ENCODE measurements at regions not wholly inside any gene's neighbourhood (a gene's known extent, or its start where the extent isn't known, plus 50 kb on each side); places are given as distances from the start of the nearest gene placed in this dataset.

- Histone ChIP-seq H2BK15ac (ENCODE audit: low read depth, low read length) (no peak overlapping the region), H3K4me1 (ENCODE audit: control insufficient read depth, insufficient read depth, low read length) (no peaks in the 10 kb centered on the region), H3K56ac (ENCODE audit: extremely low read depth, insufficient read depth, low read length) (no peak overlapping the region), H3K9me1 (ENCODE audit: insufficient read depth, low read length) (no peaks in the 10 kb centered on the region), H2AK5ac (ENCODE audit: low read depth, low read length) (no peak overlapping the region), H3K18ac (ENCODE audit: low read depth, low read length) (no peak overlapping the region), H3K4ac (ENCODE audit: low read depth, low read length) (no peak overlapping the region), H4K5ac (ENCODE audit: low read depth, low read length) (no peak overlapping the region), H3K27me3 (ENCODE audit: control insufficient read depth, insufficient read depth, low read length) (no peaks in the 10 kb centered on the region), H2BK120ac (ENCODE audit: low read depth, low read length) (no peak overlapping the region), H3K79me1 (ENCODE audit: low read depth in 1 of 2, low read length in 2 of 2) (no peaks in the 10 kb centered on the region), H3K9me3 (ENCODE audit: control insufficient read depth, insufficient read depth, low read length) (no peaks in the 10 kb centered on the region), H3K36me3 (ENCODE audit: control insufficient read depth, insufficient read depth, low read length) (no peaks in the 10 kb centered on the region), H3K23ac (ENCODE audit: low read depth, low read length) (no peak overlapping the region), H2AFZ (replicated peaks; ENCODE audit: low read length, poor library complexity) (no peak overlapping the region), H2BK20ac (ENCODE audit: low read depth, low read length) (no peak overlapping the region), H3K14ac (replicated peaks; ENCODE audit: low read depth, low read length) (no peak overlapping the region), H2BK5ac (ENCODE audit: low read depth, low read length, poor library complexity, severe bottlenecking) (no peak overlapping the region), H3K4me3 (ENCODE audit: insufficient read depth, low read depth, low read length) (no peak overlapping the region), H3K4me2 (ENCODE audit: low read depth, low read length) (no peak overlapping the region), H4K8ac (ENCODE audit: low read depth in 2 of 2, low read length in 2 of 2) (no peak overlapping the region), H4K91ac (ENCODE audit: insufficient read depth, low read depth, low read length) (no peak overlapping the region), H2AK9ac (replicated peaks; ENCODE audit: low read depth, low read length, poor library complexity) (no peak overlapping the region), H3K27ac (ENCODE audit: insufficient read depth, low read length) (no peak overlapping the region), H4K20me1 (ENCODE audit: insufficient read depth, low read length) (no peaks in the 10 kb centered on the region), H3K9ac (ENCODE audit: low read depth, low read length) (no peak overlapping the region)
- no peak for ATAC-seq (ENCODE audit: low read depth)
- ChIA-PET CTCF (no interaction called here), POLR2A (ENCODE audit: unreplicated experiment) (no interaction called here)
- in situ Hi-C loops (cut with MboI; ENCODE audit: low sequenced_read_pairs) (no loop called here), intact Hi-C loops (cut with micrococcal nuclease) (no loop called here), dilution Hi-C loops (cut with HindIII; ENCODE audit: low sequenced_read_pairs, unreplicated experiment) (no loop called here)
- TF ChIP-seq ELK1 (IDR thresholded peaks at IDR 0.05; ENCODE audit: borderline replicate concordance, low read depth, low read length): no peak
- TF ChIP-seq MXI1 (IDR thresholded peaks at IDR 0.05; ENCODE audit: borderline replicate concordance, low read depth, low read length): no peak
- no peak for TF ChIP-seq BHLHE40 (IDR thresholded peaks at IDR 0.05; ENCODE audit: low read depth, low read length)
- TF ChIP-seq RFX5 (IDR thresholded peaks at IDR 0.05; ENCODE audit: low read depth, low read length): no peak
- no peak for TF ChIP-seq CTCF (conservative IDR thresholded peaks at IDR 0.05; ENCODE audit: low read depth, low read length)
- no peak for TF ChIP-seq SMC3 (IDR thresholded peaks at IDR 0.05; ENCODE audit: low read depth, low read length)
- no peak for TF ChIP-seq RAD21 (IDR thresholded peaks at IDR 0.05; ENCODE audit: low read length)
- no peak for TF ChIP-seq NFE2L2 (IDR thresholded peaks at IDR 0.05; ENCODE audit: low read depth, low read length)
- no peak for TF ChIP-seq MAZ (IDR thresholded peaks at IDR 0.05; ENCODE audit: borderline replicate concordance, low read depth, low read length)
- TF ChIP-seq POLR2A (IDR thresholded peaks at IDR 0.05; ENCODE audit: low read depth, low read length): no peak
- no peak for TF ChIP-seq RCOR1 (IDR thresholded peaks at IDR 0.05; ENCODE audit: insufficient replicate concordance, low read length)
- no peak for TF ChIP-seq MAFK (IDR thresholded peaks at IDR 0.05; ENCODE audit: low read depth, low read length)
- DNase-seq: no peak
- no CpG with 5 or more reads among the region's 3 CpGs for WGBS, 2 experiments (ENCODE audit: extremely low coverage in 2 of 2, insufficient read length in 1 of 2)
- BruUV-seq (replicated peaks): no TSS peak
Observed at GRCh38 chr10:105968666-105969065, 1195.8 kb downstream of the SORCS1 start.
